ENCODE measurements at regions not wholly inside any gene's neighbourhood (a gene's known extent, or its start where the extent isn't known, plus 50 kb on each side); places are given as distances from the start of the nearest gene placed in this dataset.

GRCh38 chr5:74371621-74372020, 268.9 kb downstream of the ENC1 start:
- intact Hi-C loops (cut with DNase I), result no loop called here
- no peak for DNase-seq (ENCODE audit: low spot score)

DNA sequence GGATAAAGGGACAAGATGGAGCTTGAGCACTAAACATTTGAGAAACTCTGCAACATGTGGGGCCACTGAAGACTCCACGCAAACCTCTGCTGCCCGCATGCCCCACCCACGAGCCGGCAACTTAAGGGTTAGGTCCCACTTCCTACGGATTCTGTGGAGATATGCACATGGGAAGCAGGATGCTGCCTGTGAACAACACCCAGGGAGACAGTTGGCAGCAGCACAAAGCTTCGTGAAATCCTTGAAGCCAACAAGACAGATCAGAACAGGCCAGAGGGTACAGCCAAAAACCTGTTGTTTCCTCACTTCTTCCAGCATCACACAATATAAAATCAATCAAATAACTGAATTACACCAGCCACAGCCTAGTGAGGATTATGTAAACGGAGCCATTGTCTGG, 270.4 kb downstream of the ENC1 start:
- ATAC-seq (peak; percentile 60), DNase-seq (ENCODE audit: low spot score) (no peak)
- intact Hi-C loops (cut with DNase I), result no loop called here

More at GRCh38 chr5:74371621-74372020, 268.9 kb downstream of the ENC1 start:
- ATAC-seq, result no peak

DNA sequence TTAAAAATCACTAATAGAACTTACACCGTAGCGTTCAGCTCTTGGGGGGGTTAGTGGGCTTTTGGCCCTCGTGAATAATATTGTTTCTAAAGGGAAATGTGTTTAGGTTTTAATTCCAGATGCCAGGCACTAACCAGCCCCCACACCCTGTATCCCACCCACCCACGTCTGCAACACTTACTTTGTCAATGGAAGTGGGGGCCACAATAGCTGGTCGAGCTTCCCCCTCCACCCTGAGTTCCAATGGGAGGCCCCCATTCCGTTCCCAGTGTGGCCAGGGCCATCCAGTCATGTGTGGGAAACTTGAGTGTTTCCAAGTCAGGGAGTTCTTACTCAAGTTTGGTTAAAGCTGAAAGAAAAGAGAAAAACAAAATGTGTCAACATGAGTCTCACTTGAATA, 271.4 kb downstream of the ENC1 start:
- intact Hi-C loops (cut with DNase I), result no loop called here
- ATAC-seq (no peak), DNase-seq (ENCODE audit: low spot score) (no peak)

DNA sequence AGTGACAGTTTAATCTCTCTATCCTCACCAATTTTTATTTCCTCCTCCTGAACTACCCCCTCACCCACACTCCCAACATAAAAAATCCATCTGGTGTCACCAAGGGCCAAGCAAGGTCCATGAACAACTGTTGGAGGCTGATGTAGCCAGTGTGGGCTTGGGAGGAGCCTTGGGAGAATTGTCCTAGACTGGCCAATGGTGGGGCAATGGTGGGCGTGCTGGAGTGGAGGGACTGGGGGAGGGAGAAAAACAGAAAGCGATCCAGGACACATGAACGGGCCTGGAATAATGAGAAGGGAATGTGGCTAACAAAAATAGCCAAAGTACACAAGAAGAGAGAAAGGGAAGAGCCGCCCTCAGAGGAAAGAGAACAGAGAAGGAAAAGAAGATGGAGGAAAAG, 272.6 kb downstream of the ENC1 start:
- intact Hi-C loops (cut with DNase I), result no loop called here
- ATAC-seq (peak; percentile 68), DNase-seq (ENCODE audit: low spot score) (no peak)

DNA sequence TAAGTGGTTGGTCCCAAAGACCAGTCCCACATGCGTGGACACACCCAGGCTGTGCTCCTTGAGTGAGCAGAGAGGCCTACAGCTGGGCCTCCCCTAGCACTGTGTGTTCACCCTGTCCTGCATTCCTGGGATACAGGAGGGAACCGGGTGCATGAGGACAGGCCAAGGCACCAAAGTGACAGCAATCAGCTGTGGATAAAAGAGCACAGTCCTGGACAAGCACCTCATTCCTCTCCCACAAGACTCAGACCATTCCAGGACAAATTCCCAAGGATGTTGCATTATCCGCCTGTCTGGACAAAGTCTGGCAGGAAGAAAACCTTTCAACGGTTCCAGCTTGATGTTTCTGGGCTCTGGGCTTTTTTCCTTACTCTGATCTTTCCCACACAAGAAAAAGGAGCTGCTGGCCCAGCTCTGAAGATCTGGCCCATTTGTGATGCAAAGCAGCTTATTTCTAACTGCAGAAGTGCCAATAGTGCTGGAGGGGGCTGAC, 273.2 kb downstream of the ENC1 start:
- ATAC-seq (peak; percentile 44), DNase-seq (ENCODE audit: low spot score) (no peak)
- intact Hi-C loops (cut with DNase I), result no loop called here

DNA sequence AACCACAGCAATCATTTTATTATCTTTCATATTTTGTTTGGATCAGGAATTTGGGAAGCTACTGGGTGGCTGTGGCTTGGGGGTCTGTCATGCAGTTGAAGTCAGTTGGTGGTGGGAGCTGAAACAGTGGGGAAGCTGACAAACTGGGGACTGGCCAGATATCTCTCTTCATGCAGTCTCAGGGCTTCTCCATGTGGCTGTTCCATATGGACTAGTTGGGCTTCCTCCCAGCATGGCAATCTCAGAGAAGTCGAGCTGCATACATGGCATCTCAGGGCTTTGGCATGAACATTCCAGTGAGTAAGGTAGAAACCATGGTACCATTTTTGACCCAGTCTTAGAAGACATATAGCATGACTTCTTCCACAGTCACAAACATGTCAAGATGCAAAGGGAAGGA, 274.8 kb downstream of the ENC1 start:
- intact Hi-C loops (cut with DNase I), result no loop called here
- ATAC-seq (no peak), DNase-seq (ENCODE audit: low spot score) (no peak)

GRCh38 chr5:74364507-74364906, 276.0 kb downstream of the ENC1 start:
- no peak for DNase-seq (ENCODE audit: low spot score)
- ATAC-seq, result no peak
- intact Hi-C loops (cut with DNase I), result no loop called here

DNA sequence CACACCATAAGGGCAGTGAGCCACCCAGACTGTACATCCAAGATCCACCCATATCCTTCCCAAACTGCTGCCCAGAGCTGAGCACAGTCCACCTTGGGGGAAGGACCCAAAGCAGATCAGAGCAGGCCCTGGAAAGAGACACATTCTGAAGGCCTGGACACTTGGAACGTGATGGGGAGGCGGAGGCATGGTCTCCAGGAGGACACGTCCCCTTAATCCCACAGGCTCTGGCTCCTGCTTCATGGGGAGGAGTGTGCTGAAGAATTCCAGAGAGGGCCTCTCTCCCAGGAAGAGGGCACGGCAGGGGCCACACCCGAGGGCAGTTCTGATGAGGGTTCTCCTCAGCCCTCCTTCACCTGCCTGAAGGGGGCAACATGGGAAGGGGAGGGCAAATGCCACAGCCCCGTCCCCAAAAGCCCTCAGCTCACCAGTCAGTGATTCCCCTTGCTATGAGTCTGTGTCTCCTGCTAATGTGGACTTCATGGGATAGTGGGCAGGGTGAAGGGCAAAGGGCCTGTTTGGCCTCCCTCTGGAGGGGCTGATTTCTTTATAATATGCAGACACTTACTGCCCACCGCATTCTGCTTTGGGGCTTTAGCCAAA, 276.8 kb downstream of the ENC1 start:
- DNase-seq (ENCODE audit: low spot score), result no peak
- no peak for ATAC-seq
- intact Hi-C loops (cut with DNase I), result no loop called here

DNA sequence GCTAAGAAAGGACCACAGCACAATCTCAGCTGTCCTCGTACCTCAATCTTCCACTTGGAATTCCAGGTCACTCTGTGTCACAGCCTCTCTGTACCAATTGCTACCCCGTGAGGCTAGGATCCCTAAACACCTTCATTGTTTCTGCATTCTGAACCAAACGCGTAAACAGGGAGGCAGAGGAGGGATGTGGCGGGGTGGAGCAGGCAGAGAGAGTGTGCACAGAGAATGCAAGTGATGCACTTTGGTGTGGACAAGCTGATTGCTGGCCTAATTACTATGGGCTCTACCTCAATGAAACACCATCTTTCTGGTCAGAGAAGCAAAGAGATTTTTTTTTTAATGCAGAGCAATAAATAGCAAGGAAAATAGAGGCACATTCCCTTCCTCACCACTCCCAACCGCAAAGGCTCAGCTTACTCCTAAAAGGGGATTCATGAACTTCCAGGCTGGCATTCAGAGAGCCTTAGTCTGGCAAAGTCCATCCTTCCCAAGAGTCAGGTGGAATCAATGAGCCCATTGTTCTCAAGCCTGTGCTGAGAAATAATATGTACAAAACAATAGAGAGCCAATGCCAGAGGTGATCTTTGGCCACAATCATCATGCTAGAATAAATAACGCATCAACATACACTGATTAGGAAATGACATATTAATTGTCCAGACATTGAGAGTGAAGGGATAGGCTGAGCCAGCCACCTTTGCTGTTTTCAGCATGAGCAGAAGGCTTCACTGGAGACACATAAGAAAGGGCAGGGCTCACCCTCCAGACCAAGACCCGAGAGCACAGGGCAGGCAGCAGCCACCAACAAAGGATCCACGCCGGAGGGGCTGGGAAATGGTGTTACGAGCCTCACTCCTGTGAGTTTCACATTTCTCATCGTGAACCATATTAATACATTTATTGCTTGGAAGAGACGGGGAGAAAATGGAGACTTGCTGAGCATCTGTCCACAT, 278.8 kb downstream of the ENC1 start:
- intact Hi-C loops (cut with DNase I), result no loop called here

GRCh38 chr5:74360535-74361210, 279.9 kb downstream of the ENC1 start:
- intact Hi-C loops (cut with DNase I), result no loop called here
- DNase-seq (ENCODE audit: low spot score) (no peak), ATAC-seq (peak; percentile 75)

More for the DNA sequence above, 278.8 kb downstream of the ENC1 start:
- DNase-seq (ENCODE audit: low spot score) (no peak), ATAC-seq (no peak)

- ATAC-seq (no peak), DNase-seq (ENCODE audit: low spot score) (no peak)
- intact Hi-C loops (cut with DNase I), result no loop called here
These were observed 282.7 kb downstream of the ENC1 start for GRCh38 chr5:74357827-74358226.

- DNase-seq (ENCODE audit: low spot score), result no peak
- intact Hi-C loops (cut with DNase I), result no loop called here
- ATAC-seq, result no peak
These were observed 284.4 kb downstream of the ENC1 start for GRCh38 chr5:74356009-74356695.

DNA sequence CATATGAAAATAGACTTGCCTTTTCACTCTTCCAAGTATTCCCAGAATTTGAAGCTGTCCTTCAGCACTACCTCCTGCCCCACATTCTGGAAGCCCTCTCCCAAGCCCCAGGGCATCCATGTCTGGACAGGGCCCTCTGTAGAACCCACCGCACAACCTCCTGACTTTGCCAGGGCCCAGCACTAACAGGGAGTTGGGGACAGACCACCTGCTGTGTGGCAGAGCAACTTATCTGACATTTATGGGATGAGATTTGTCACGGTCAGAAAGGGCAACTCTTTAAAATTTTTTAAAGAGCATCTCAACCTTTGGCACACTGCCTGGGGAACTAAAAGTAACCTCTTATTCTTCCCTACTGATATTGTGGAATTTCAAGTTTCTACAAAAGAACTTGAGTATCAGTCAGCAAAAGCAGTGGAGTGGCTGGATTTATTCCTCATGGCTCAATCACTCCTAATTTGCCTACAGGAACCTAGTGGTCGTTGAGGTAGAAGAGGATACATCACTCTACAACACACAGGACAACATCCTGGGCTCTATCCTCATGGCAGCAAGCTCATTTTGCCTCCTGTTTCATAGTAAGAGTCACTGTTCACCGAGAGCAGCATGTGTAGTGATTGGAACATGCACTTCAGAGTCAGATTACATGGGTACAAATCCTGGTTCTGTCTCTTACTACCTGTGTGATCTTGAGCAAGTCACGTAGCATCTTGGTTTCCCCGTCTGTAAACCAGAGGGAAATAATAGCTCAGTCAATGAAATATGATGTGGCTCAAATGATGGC, 285.3 kb downstream of the ENC1 start:
- no peak for ATAC-seq
- intact Hi-C loops (cut with DNase I), result no loop called here
- DNase-seq (ENCODE audit: low spot score), result no peak

GRCh38 chr5:74352256-74352655, 288.3 kb downstream of the ENC1 start:
- no peak for ATAC-seq
- DNase-seq (ENCODE audit: low spot score), result no peak
- intact Hi-C loops (cut with DNase I), result no loop called here

DNA sequence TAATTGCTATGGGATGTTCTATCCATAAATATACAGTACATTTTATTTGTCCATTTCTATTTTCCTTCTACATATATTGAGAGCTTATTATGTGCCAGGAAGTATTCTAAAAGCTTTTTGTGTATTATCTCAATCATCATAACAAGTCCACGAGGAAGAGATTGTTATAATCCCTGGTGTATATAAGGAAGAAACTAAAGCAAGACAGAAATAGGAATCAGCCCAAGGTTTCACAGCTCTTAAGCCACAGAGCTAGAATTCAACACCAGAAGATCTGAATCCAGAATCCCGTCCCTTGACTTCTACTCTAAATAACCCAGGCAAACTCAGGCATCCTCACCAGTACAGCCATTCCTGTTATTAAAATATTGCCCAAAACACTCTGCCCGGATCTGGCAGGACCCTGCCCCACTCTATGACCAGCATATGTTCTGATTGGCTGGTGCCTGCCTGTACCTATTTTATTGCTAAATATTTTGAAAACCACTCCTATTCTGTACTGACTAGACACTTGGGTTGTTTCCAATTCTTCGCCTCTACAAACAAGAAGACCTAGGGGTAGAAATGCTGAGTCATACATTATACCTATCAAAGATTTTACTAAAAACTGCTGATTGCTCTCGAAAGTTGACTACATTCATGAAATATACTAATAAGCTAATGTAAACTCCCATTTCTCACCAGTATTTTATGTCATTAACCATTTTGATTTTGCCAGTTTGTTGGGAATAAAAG, 297.4 kb downstream of the ENC1 start:
- DNase-seq (ENCODE audit: low spot score) (no peak), ATAC-seq (no peak)
- intact Hi-C loops (cut with DNase I), result no loop called here

- DNase-seq (ENCODE audit: low spot score) (no peak), ATAC-seq (no peak)
- intact Hi-C loops (cut with DNase I), result no loop called here
These were observed 298.3 kb downstream of the ENC1 start for GRCh38 chr5:74342182-74342581.

DNA sequence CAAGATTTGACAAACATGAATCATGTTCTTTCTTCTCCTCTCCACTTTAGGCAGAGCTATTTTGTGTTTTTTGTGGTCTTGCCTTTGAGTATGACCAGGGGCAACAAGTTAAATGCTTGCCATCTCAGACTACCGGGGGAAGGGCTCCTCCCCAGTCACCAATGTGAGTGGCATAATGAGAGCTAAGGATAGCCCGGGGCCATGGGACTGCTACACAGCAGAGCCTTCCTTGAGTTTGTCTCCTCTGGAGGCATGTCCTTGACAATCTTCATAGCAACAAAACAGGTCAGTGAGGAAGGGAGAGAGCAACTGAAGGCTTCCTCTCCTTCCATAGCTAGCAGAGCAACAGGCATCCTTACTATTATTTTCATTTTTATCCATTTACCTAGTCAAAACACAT, 299.3 kb downstream of the ENC1 start:
- no peak for ATAC-seq
- intact Hi-C loops (cut with DNase I), result no loop called here
- DNase-seq (ENCODE audit: low spot score), result no peak

DNA sequence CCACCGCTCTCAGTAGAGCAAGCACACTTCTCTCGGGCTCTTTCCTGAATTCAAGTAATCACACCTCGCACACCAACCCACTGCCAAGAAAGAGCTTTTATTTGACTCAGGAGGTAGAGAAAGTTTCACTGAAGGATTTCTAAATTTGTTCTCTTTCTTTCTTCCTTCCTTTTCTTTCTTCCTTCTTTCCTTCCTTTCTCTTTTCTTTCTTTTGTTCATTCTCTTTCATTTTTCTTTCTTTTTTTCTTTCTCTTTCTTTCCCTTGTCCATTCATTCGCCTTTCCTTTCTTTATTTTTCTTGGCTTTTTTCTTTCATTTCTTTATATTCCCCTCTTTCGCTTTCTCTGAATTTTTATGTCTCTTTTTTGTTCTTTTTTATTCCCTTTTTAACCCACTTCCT, 300.1 kb downstream of the ENC1 start:
- intact Hi-C loops (cut with DNase I), result no loop called here
- ATAC-seq (no peak), DNase-seq (ENCODE audit: low spot score) (no peak)

Data from sciatic nerve (tissue), 2 donors.